Neural cell (in vitro differentiated cells): ENCODE measurements at regions not wholly inside any gene's neighbourhood (a gene's known extent, or its start where the extent isn't known, plus 50 kb on each side); places are given as distances from the start of the nearest gene placed in this dataset.

Source experiments
- H2AFZ ChIP-seq: fragments of 200-600, 300-800 bp; sonication (generic), shearing (Covaris generic); 2 replicates; pipeline ENCODE4 v1.6.0; 2014; ENCODE audit warnings: low read depth, mild to moderate bottlenecking, antibody characterized with exemption, low read length, moderate library complexity
- H3F3A ChIP-seq: fragments of 200-600 bp; shearing (Covaris generic); 2 replicates; pipeline ENCODE4 v1.6.1; 2016; ENCODE audit warnings: mild to moderate bottlenecking, moderate library complexity, mixed read lengths, antibody characterized with exemption, low read length; ENCODE audit not compliant: insufficient read depth, poor library complexity, severe bottlenecking
- H3K27ac ChIP-seq: fragments of 200-600, 300-800 bp; sonication (generic), shearing (Covaris generic); 2 replicates; pipeline ENCODE4 v1.5.1; 2014; ENCODE audit warnings: mild to moderate bottlenecking, low read length, moderate library complexity
- H3K27me3 ChIP-seq: fragments of 300-800, 200-600 bp; sonication (generic), shearing (Covaris generic); 2 replicates; pipeline ENCODE4 v1.6.0; 2014; ENCODE audit warnings: mild to moderate bottlenecking, low read depth, low read length, moderate library complexity; ENCODE audit not compliant: insufficient read depth
- H3K36me3 ChIP-seq: fragments of 300-800, 200-600 bp; sonication (generic), shearing (Covaris generic); 2 replicates; pipeline ENCODE4 v1.5.1; 2014; ENCODE audit warnings: mild to moderate bottlenecking, antibody characterized with exemption, low read length, moderate library complexity; ENCODE audit not compliant: insufficient read depth
- H3K4me2 ChIP-seq: fragments of 300-800, 200-600 bp; sonication (generic), shearing (Covaris generic); 2 replicates; pipeline ENCODE4 v1.6.0; 2014; ENCODE audit warnings: mild to moderate bottlenecking, low read length
- H3K4me3 ChIP-seq: fragments of 300-800, 200-600 bp; sonication (generic), shearing (Covaris generic); 2 replicates; pipeline ENCODE4 v1.5.1; 2014; ENCODE audit warnings: mild to moderate bottlenecking, low read length, moderate library complexity
- H3K79me2 ChIP-seq: fragments of 200-600 bp; shearing (Covaris generic); replicated peaks from 2 replicates; pipeline ENCODE4 v1.6.0; 2014; ENCODE audit warnings: mild to moderate bottlenecking, low read length, moderate library complexity; ENCODE audit not compliant: insufficient read depth
- H3K9ac ChIP-seq: fragments of 300-800, 200-600 bp; sonication (generic), shearing (Covaris generic); 2 replicates; pipeline ENCODE4 v1.6.1; 2016; ENCODE audit warnings: mild to moderate bottlenecking, low read length, mixed read lengths
- H3K9me2 ChIP-seq: fragments of 200-600 bp; shearing (Covaris generic); 2 replicates; pipeline ENCODE4 v1.6.1; 2016; ENCODE audit warnings: mild to moderate bottlenecking, low read length, mixed read lengths; ENCODE audit not compliant: insufficient read depth
- H3K9me3 ChIP-seq: fragments of 200-600, 300-800 bp; sonication (generic), shearing (Covaris generic); 2 replicates; pipeline ENCODE4 v1.6.1; 2016; ENCODE audit warnings: mild to moderate bottlenecking, mixed run types, low read length, moderate library complexity, mixed read lengths
- H4K20me1 ChIP-seq: fragments of 200-600 bp; shearing (Covaris generic); 2 replicates; pipeline ENCODE4 v1.6.1; 2016; ENCODE audit warnings: mild to moderate bottlenecking, mixed run types; ENCODE audit not compliant: insufficient read depth
- EP300 ChIP-seq: fragments of 450-650 bp; conservative IDR thresholded peaks from 2 replicates; pipeline ENCODE4 v1.6.1; 2014; ENCODE audit warnings: antibody characterized with exemption, mild to moderate bottlenecking, moderate library complexity; ENCODE audit not compliant: poor library complexity, severe bottlenecking
- EZH2 ChIP-seq: fragments of 200-600, 300-800 bp; shearing (Covaris generic), sonication (generic); IDR thresholded peaks from 2 replicates; pipeline ENCODE4 v1.6.1; 2014; ENCODE audit warnings: antibody characterized with exemption, low read length, borderline replicate concordance, mild to moderate bottlenecking; ENCODE audit not compliant: insufficient read depth, poor library complexity, severe bottlenecking
- MXI1 ChIP-seq: fragments of 450-650 bp; conservative IDR thresholded peaks from 2 replicates; pipeline ENCODE4 v1.6.1; 2014; ENCODE audit warnings: antibody characterized with exemption, mild to moderate bottlenecking; ENCODE audit not compliant: poor library complexity, severe bottlenecking
- POLR2AphosphoS5 ChIP-seq: IDR thresholded peaks from 2 replicates; pipeline ENCODE4 v1.6.1; 2012
- RAD21 ChIP-seq: fragments of 450-650 bp; conservative IDR thresholded peaks from 2 replicates; pipeline ENCODE4 v1.6.1; 2014; ENCODE audit warnings: antibody characterized with exemption, mild to moderate bottlenecking, moderate library complexity
- SMC3 ChIP-seq: fragments of 450-650 bp; conservative IDR thresholded peaks from 2 replicates; pipeline ENCODE4 v1.6.1; 2014; ENCODE audit warnings: antibody characterized with exemption, mild to moderate bottlenecking, moderate library complexity; ENCODE audit not compliant: poor library complexity
- TAF1 ChIP-seq: IDR thresholded peaks from 2 replicates; pipeline ENCODE4 v1.6.1; 2012; ENCODE audit warnings: low read depth
- TF ChIP-seq, protein P1 (sequence below): fragments of 450-650 bp; IDR thresholded peaks from 2 replicates; pipeline ENCODE4 v1.5.1; 2014; ENCODE audit warnings: antibody characterized with exemption, mild to moderate bottlenecking, moderate library complexity; ENCODE audit not compliant: poor library complexity, severe bottlenecking
- TF ChIP-seq, protein P2 (sequence below): IDR thresholded peaks from 2 replicates; pipeline ENCODE4 v1.6.1; 2012; ENCODE audit warnings: borderline replicate concordance

DNA sequence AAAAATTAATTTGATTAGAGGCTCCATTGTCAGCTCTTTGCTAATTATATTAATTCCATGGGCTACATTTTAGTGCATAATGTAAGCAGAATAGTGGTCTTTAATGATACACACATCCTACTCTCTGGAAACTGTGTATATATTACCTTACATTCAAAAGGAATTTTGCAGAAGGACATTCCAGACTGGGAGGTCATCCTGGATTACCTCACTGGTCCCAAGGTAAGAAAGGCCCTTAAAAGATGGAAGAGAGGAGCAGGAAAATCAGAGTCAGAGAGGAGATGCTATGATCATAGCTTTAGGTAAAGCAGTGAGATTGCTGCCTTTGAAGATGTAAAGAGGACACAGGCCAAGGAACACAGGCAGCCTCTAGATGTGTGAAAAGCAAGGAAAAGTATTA, 1180.8 kb downstream of the CDH12 start:
- H2AFZ ChIP-seq = no peak overlapping the region
- no peak for TF ChIP-seq EP300
- no peak for TF ChIP-seq RAD21
- no peak for TF ChIP-seq EZH2
- TF ChIP-seq, protein P1, sequence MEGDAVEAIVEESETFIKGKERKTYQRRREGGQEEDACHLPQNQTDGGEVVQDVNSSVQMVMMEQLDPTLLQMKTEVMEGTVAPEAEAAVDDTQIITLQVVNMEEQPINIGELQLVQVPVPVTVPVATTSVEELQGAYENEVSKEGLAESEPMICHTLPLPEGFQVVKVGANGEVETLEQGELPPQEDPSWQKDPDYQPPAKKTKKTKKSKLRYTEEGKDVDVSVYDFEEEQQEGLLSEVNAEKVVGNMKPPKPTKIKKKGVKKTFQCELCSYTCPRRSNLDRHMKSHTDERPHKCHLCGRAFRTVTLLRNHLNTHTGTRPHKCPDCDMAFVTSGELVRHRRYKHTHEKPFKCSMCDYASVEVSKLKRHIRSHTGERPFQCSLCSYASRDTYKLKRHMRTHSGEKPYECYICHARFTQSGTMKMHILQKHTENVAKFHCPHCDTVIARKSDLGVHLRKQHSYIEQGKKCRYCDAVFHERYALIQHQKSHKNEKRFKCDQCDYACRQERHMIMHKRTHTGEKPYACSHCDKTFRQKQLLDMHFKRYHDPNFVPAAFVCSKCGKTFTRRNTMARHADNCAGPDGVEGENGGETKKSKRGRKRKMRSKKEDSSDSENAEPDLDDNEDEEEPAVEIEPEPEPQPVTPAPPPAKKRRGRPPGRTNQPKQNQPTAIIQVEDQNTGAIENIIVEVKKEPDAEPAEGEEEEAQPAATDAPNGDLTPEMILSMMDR = no peak
- no peak for TF ChIP-seq POLR2AphosphoS5
- no peak for TF ChIP-seq SMC3
- no peak for TF ChIP-seq TAF1
- TF ChIP-seq, protein P2, sequence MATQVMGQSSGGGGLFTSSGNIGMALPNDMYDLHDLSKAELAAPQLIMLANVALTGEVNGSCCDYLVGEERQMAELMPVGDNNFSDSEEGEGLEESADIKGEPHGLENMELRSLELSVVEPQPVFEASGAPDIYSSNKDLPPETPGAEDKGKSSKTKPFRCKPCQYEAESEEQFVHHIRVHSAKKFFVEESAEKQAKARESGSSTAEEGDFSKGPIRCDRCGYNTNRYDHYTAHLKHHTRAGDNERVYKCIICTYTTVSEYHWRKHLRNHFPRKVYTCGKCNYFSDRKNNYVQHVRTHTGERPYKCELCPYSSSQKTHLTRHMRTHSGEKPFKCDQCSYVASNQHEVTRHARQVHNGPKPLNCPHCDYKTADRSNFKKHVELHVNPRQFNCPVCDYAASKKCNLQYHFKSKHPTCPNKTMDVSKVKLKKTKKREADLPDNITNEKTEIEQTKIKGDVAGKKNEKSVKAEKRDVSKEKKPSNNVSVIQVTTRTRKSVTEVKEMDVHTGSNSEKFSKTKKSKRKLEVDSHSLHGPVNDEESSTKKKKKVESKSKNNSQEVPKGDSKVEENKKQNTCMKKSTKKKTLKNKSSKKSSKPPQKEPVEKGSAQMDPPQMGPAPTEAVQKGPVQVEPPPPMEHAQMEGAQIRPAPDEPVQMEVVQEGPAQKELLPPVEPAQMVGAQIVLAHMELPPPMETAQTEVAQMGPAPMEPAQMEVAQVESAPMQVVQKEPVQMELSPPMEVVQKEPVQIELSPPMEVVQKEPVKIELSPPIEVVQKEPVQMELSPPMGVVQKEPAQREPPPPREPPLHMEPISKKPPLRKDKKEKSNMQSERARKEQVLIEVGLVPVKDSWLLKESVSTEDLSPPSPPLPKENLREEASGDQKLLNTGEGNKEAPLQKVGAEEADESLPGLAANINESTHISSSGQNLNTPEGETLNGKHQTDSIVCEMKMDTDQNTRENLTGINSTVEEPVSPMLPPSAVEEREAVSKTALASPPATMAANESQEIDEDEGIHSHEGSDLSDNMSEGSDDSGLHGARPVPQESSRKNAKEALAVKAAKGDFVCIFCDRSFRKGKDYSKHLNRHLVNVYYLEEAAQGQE = no peak
- no peak for TF ChIP-seq MXI1
- H3K36me3 ChIP-seq = no peaks in the 10 kb centered on the region
- no peak overlapping the region for H3K27ac ChIP-seq
- no peaks in the 10 kb centered on the region for H3K9me3 ChIP-seq
- no peak overlapping the region for H3K9ac ChIP-seq
- no peaks in the 10 kb centered on the region for H3K79me2 ChIP-seq
- H3F3A ChIP-seq = no peaks in the 10 kb centered on the region
- no peak overlapping the region for H3K4me2 ChIP-seq
- no peak overlapping the region for H3K4me3 ChIP-seq
- no peaks in the 10 kb centered on the region for H4K20me1 ChIP-seq
- no peaks in the 10 kb centered on the region for H3K9me2 ChIP-seq
- H3K27me3 ChIP-seq = no peaks in the 10 kb centered on the region

- no peak for TF ChIP-seq SMC3
- no peak for TF ChIP-seq TAF1
- TF ChIP-seq, protein P1 = no peak
- TF ChIP-seq RAD21 = no peak
- TF ChIP-seq, protein P2 = no peak
- TF ChIP-seq EZH2 = no peak
- TF ChIP-seq POLR2AphosphoS5 = no peak
- no peak for TF ChIP-seq MXI1
- no peak for TF ChIP-seq EP300
- H3K36me3 ChIP-seq = no peaks in the 10 kb centered on the region
These were observed 1187.6 kb downstream of the CDH12 start for GRCh38 chr5:21665524-21665923.

More at GRCh38 chr5:21665524-21665923, 1187.6 kb downstream of the CDH12 start:
- no peaks in the 10 kb centered on the region for H4K20me1 ChIP-seq
- H3K9me3 ChIP-seq = no peaks in the 10 kb centered on the region
- H3K4me3 ChIP-seq = no peak overlapping the region
- no peak overlapping the region for H3K9ac ChIP-seq
- H3K27me3 ChIP-seq = no peaks in the 10 kb centered on the region
- no peaks in the 10 kb centered on the region for H3K9me2 ChIP-seq
- H3F3A ChIP-seq = no peaks in the 10 kb centered on the region
- H3K79me2 ChIP-seq = no peaks in the 10 kb centered on the region
- H3K4me2 ChIP-seq = no peak overlapping the region
- H3K27ac ChIP-seq = no peak overlapping the region
- no peak overlapping the region for H2AFZ ChIP-seq
